OCI-LY7 (cell line): ENCODE measurements at regions not wholly inside any gene's neighbourhood (a gene's known extent, or its start where the extent isn't known, plus 50 kb on each side); places are given as distances from the start of the nearest gene placed in this dataset.
A peak's percentile ranks its signal among the peaks of the same experiment; 100 is the strongest.

Experiments
- BruUV-seq: library from RNA; stranded (reverse); fragments of 400-500 nt; replicated peaks from 2 replicates; lab custom pipeline; 2021; lab: Mats Ljungman, UMichigan
- CTCF ChIA-PET: fragments of 300-600 bp; sonication (Branson Sonifier 250); formaldehyde crosslinking; loops from one replicate; lab custom pipeline; 2022; ENCODE audit warnings: antibody characterized with exemption; ENCODE audit not compliant: unreplicated experiment; lab: Charles Lee
- POLR2A ChIA-PET: fragments of 300-600 bp; sonication (Branson Sonifier 250); formaldehyde crosslinking; loops from one replicate; lab custom pipeline; 2022; ENCODE audit warnings: antibody characterized with exemption; lab: Charles Lee
- DNase-seq: peaks from one replicate; pipeline ENCODE4 v3.0.0-alpha.2; 2015; ENCODE audit warnings: low spot score
- H2AFZ ChIP-seq: fragments of 200-600 bp; sonication (generic), shearing (Covaris generic); 2 replicates; pipeline ENCODE4 v1.6.1; 2014; ENCODE audit warnings: mild to moderate bottlenecking, antibody characterized with exemption, low read length, moderate library complexity
- H3K27ac ChIP-seq: fragments of 200-600 bp; sonication (generic); 2 replicates; pipeline ENCODE4 v1.5.1; 2014; ENCODE audit warnings: mixed run types, low read depth, mild to moderate bottlenecking, moderate library complexity, low read length, inconsistent platforms; ENCODE audit not compliant: poor library complexity, severe bottlenecking
- H3K36me3 ChIP-seq: fragments of 200-600 bp; sonication (generic); 2 replicates; pipeline ENCODE4 v1.6.1; 2014; ENCODE audit warnings: mild to moderate bottlenecking, antibody characterized with exemption, low read length, moderate library complexity, mixed read lengths; ENCODE audit not compliant: insufficient read depth
- H3K4me1 ChIP-seq: fragments of 200-600 bp; sonication (generic); 2 replicates; pipeline ENCODE4 v1.5.1; 2014; ENCODE audit warnings: mild to moderate bottlenecking, low read length; ENCODE audit not compliant: insufficient read depth, poor library complexity, severe bottlenecking
- H3K4me2 ChIP-seq: fragments of 200-600 bp; sonication (generic); 2 replicates; pipeline ENCODE4 v1.6.1; 2014; ENCODE audit warnings: mild to moderate bottlenecking, low read length
- H3K4me3 ChIP-seq: fragments of 200-600 bp; sonication (generic); 2 replicates; pipeline ENCODE4 v1.5.1; 2014; ENCODE audit warnings: mild to moderate bottlenecking, low read depth, low read length; ENCODE audit not compliant: poor library complexity, severe bottlenecking
- H3K79me2 ChIP-seq: fragments of 200-600 bp; sonication (generic); 2 replicates; pipeline ENCODE4 v1.6.1; 2016; ENCODE audit warnings: low read depth, mild to moderate bottlenecking, low read length, moderate library complexity, mixed read lengths; ENCODE audit not compliant: insufficient read depth
- H3K9me2 ChIP-seq: fragments of 200-600 bp; sonication (generic); 2 replicates; pipeline ENCODE4 v1.6.1; 2016; ENCODE audit warnings: mild to moderate bottlenecking, low read length, mixed read lengths; ENCODE audit not compliant: insufficient read depth
- H3K9me3 ChIP-seq: fragments of 200-600 bp; sonication (generic); 2 replicates; pipeline ENCODE4 v1.6.1; 2014; ENCODE audit warnings: mild to moderate bottlenecking, mixed run types, low read length, mixed read lengths
- H4K20me1 ChIP-seq: fragments of 200-600 bp; sonication (generic); 2 replicates; pipeline ENCODE4 v1.6.1; 2014; ENCODE audit warnings: mild to moderate bottlenecking, antibody characterized with exemption, low read length, moderate library complexity, mixed read lengths; ENCODE audit not compliant: insufficient read depth
- EZH2phosphoT487 ChIP-seq: fragments of 200-600 bp; sonication (generic); IDR thresholded peaks from 2 replicates; pipeline ENCODE4 v1.6.1; 2018; ENCODE audit warnings: low read depth, borderline replicate concordance, mild to moderate bottlenecking, mixed run types, antibody characterized with exemption, low read length, moderate library complexity, mixed read lengths
- intact Hi-C: fragments of 100-400 bp; cut with micrococcal nuclease; formaldehyde crosslinking; loops from one replicate; pipeline ENCODE4 v1.10.0; 2022; ENCODE audit not compliant: unreplicated experiment
- TF ChIP-seq, protein P1 (sequence below): fragments of 200-600 bp; sonication (generic); conservative IDR thresholded peaks from 2 replicates; pipeline ENCODE4 v1.5.1; 2014; ENCODE audit warnings: mild to moderate bottlenecking, antibody characterized with exemption, low read length, moderate library complexity, mixed read lengths

DNA sequence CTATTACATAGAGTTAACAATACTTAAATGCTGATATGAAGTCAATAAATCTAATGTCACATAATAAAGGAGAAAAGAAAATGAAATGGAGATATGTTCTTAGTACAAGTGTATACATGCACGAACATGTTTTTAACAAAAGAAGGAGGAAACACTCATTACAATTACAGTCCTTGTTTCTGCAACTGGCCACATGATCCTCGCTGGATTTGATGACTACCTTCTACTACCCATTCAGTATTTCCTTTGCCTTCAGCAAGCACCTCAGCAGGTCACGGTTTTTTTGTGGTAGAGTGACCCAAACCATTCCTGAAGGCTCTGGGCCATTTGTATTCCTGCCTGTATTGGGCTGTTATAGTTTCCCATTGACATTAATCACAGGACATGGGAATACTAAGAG is 172.8 kb upstream of the CXADR start:
- Histone ChIP-seq H3K9me2 (no peaks in the 10 kb centered on the region), H4K20me1 (no peaks in the 10 kb centered on the region), H3K9me3 (no peaks in the 10 kb centered on the region), H2AFZ (no peak overlapping the region), H3K4me1 (no peaks in the 10 kb centered on the region), H3K27ac (no peak overlapping the region), H3K36me3 (no peaks in the 10 kb centered on the region), H3K79me2 (no peaks in the 10 kb centered on the region), H3K4me2 (no peak overlapping the region), H3K4me3 (no peak overlapping the region)
- no peak for TF ChIP-seq EZH2phosphoT487
- TF ChIP-seq, protein P1, sequence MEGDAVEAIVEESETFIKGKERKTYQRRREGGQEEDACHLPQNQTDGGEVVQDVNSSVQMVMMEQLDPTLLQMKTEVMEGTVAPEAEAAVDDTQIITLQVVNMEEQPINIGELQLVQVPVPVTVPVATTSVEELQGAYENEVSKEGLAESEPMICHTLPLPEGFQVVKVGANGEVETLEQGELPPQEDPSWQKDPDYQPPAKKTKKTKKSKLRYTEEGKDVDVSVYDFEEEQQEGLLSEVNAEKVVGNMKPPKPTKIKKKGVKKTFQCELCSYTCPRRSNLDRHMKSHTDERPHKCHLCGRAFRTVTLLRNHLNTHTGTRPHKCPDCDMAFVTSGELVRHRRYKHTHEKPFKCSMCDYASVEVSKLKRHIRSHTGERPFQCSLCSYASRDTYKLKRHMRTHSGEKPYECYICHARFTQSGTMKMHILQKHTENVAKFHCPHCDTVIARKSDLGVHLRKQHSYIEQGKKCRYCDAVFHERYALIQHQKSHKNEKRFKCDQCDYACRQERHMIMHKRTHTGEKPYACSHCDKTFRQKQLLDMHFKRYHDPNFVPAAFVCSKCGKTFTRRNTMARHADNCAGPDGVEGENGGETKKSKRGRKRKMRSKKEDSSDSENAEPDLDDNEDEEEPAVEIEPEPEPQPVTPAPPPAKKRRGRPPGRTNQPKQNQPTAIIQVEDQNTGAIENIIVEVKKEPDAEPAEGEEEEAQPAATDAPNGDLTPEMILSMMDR, result no peak
- no peak for DNase-seq
- ChIA-PET CTCF (no interaction called here), POLR2A (no interaction called here)
- BruUV-seq, result no TSS peak
- intact Hi-C loops, result no loop called here

DNA sequence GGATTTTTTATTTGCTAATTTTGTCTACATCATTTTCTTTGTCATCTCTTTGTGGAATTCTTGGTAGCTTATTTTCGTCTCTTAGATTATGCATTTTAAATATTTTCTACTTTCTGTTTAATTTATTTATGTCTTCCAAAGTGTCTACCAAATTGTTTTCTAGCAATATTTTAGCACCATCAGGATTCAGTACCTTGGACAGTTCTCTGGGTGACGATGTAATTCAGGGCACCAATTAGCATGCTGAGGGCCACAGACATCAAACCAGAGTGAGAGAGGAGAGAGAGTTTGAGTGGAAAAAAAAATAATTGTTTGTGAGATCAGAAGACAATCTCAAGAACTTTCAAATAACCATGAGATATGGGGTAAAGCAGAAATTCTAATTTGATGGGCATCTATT is 169.8 kb upstream of the CXADR start:
- TF ChIP-seq EZH2phosphoT487, result no peak
- TF ChIP-seq, protein P1, result no peak
- POLR2A ChIA-PET, result interaction anchor here (0.6 kb wide), 1 partner anchor 21 kb away, joined by 3 read pairs; no protein-coding TSS in a partner anchor
- Histone ChIP-seq H3K4me1 (no peaks in the 10 kb centered on the region), H3K9me2 (no peaks in the 10 kb centered on the region), H3K36me3 (no peaks in the 10 kb centered on the region), H3K4me3 (no peak overlapping the region), H3K79me2 (no peaks in the 10 kb centered on the region), H3K9me3 (no peaks in the 10 kb centered on the region), H3K4me2 (no peak overlapping the region), H2AFZ (no peak overlapping the region), H3K27ac (no peak overlapping the region), H4K20me1 (no peaks in the 10 kb centered on the region)
- peak; percentile 48 for DNase-seq
- CTCF ChIA-PET, result no interaction called here
- BruUV-seq, result no TSS peak
- intact Hi-C loops, result no loop called here

DNA sequence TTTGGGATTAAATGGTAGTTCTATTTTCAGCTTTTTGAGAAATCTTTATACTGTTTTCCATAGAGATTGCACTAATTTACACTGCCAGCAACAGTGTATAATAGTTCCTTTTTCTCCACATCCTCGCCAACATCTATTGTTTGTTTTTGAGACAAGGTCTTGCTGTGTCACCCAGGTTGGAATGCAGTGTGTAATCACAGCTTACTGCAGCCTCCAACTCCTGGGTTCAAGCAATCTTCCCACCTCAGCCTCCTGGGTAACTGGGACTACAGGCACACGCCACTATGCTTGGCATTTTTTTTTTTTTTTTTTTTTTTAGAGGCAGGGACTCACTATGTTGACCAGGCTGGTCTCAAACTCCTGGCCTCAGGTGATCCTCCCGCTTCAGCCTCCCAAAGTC is 164.5 kb upstream of the CXADR start:
- Histone ChIP-seq H4K20me1 (no peaks in the 10 kb centered on the region), H3K79me2 (no peaks in the 10 kb centered on the region), H3K36me3 (no peaks in the 10 kb centered on the region), H3K4me3 (no peak overlapping the region), H3K9me3 (no peaks in the 10 kb centered on the region), H3K4me2 (no peak overlapping the region), H3K27ac (no peak overlapping the region), H2AFZ (no peak overlapping the region), H3K9me2 (no peaks in the 10 kb centered on the region), H3K4me1 (peaks cover 12% of the 10 kb centered on the region)
- CTCF ChIA-PET, result no interaction called here
- no TSS peak for BruUV-seq
- no peak for DNase-seq
- TF ChIP-seq EZH2phosphoT487, result no peak
- TF ChIP-seq, protein P1, result no peak
- intact Hi-C loops, result no loop called here
- POLR2A ChIA-PET, result no interaction called here
